Gastroesophageal sphincter (tissue), 3 donors: ENCODE measurements at regions not wholly inside any gene's neighbourhood (a gene's known extent, or its start where the extent isn't known, plus 50 kb on each side); places are given as distances from the start of the nearest gene placed in this dataset.

Source experiments
- CTCF ChIP-seq, 4 experiments: fragments of 200-600 bp in 2 of 4; fragments of 450-650 bp in 2 of 4; sonication (generic) in 1 of 4; IDR thresholded peaks; one replicate each; pipeline ENCODE4 v1.5.1; 2017 to 2019; ENCODE audit warnings: antibody characterized with exemption in 4 of 4, mild to moderate bottlenecking in 2 of 4, moderate library complexity in 2 of 4
- POLR2AphosphoS5 ChIP-seq: sonication (generic); formaldehyde crosslinking; IDR thresholded peaks from one replicate; pipeline ENCODE4 v1.6.1; 2017; ENCODE audit warnings: antibody characterized with exemption

- TF ChIP-seq CTCF (IDR thresholded peaks at IDR 0.05) = no peak
- no peak for TF ChIP-seq POLR2AphosphoS5
Observed at GRCh38 chr7:142494021-142494420, 236.2 kb upstream of the PRSS58 start.
